ENCODE measurements at regions not wholly inside any gene's neighbourhood (a gene's known extent, or its start where the extent isn't known, plus 50 kb on each side); places are given as distances from the start of the nearest gene placed in this dataset.
"Not testable (repeated sequence)": the region's sequence is repeated elsewhere in the genome, so short reads cannot be mapped to it uniquely, and the experiment has no call there.

DNA sequence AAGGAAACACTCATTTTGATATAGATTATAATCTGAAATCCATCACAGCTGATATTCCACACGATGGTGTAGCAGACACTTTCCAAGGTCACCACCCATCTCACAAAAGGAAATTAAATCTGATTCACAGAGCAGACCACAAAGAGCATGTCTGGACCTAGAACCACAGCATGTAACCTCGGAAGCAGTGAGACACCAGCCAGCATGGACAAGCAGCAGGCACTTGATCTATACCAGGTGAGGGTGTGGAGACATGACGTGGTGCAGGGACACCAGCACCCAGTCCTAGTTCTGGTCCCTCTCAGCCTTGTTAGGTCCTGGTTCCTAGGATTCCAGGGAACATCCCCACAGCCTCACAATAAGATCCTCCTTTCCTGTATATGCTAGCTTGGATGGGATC lies 81.9 kb upstream of the FBXO28 start:
- H3K4me1 Mint-ChIP-seq; H3K4me3 ChIP-seq (replicated peaks in 1 of 3; ENCODE audit: low read depth in 2 of 3, low read length in 3 of 3); H3K27ac ChIP-seq (ENCODE audit: low read depth in 1 of 2, low read length in 2 of 2); H4K20me1 ChIP-seq (ENCODE audit: insufficient read depth, low read length); H3K36me3 Mint-ChIP-seq; H2AFZ ChIP-seq (ENCODE audit: insufficient read depth, low read depth, low read length, poor library complexity, severe bottlenecking); H3K27me3 ChIP-seq (ENCODE audit: control insufficient read depth in 2 of 2, insufficient read depth in 2 of 2, low read length in 2 of 2); H3K9me3 Mint-ChIP-seq; H3K4me1 ChIP-seq (ENCODE audit: control insufficient read depth in 1 of 2, insufficient read depth in 2 of 2, low read length in 2 of 2); intact Hi-C loops (cut with micrococcal nuclease); H3K4me2 ChIP-seq (replicated peaks; ENCODE audit: extremely low read depth, low read length, poor library complexity, severe bottlenecking); H3K4me3 Mint-ChIP-seq; H3K27me3 Mint-ChIP-seq (ENCODE audit: low read depth in 3 of 3); H3K79me2 ChIP-seq (ENCODE audit: insufficient read depth, low read length); DNase-seq; H3K36me3 ChIP-seq (replicated peaks in 1 of 2; ENCODE audit: control insufficient read depth in 1 of 2, insufficient read depth in 2 of 2, low read length in 2 of 2); H3K27ac Mint-ChIP-seq; H3K9ac ChIP-seq (ENCODE audit: insufficient read depth, low read length, poor library complexity, severe bottlenecking); H3K9me3 ChIP-seq (replicated peaks in 1 of 2; ENCODE audit: control insufficient read depth in 1 of 2, insufficient read depth in 1 of 2, low read length in 2 of 2): not testable (repeated sequence)
- WGBS (ENCODE audit: insufficient coverage), result no CpG with 5 or more reads among the region's 3 CpGs

DNA sequence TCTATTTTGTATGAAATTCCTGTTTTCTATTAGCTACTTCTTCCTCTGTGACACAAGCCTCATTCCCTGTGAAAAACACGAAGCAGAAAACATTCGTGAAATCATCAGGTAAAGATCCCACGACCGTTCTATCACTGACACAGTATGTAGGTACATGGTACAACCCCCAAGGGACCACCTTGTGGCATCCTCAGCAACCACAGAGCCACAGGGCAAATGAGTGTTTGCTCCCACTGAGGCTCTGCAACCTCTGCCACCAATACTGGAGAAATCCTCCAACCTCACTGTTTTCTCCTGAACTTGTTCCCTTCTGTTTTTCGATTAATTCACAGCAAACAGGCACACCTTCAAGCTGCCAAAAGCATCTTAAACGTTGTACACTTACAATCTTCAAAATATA lies 83.7 kb upstream of the FBXO28 start:
- H3K4me1 Mint-ChIP-seq; H3K4me3 ChIP-seq (replicated peaks in 1 of 3; ENCODE audit: low read depth in 2 of 3, low read length in 3 of 3); H3K9me3 ChIP-seq (replicated peaks in 1 of 2; ENCODE audit: control insufficient read depth in 1 of 2, insufficient read depth in 1 of 2, low read length in 2 of 2); H2AFZ ChIP-seq (ENCODE audit: insufficient read depth, low read depth, low read length, poor library complexity, severe bottlenecking); H3K27ac ChIP-seq (ENCODE audit: low read depth in 1 of 2, low read length in 2 of 2); H3K27ac Mint-ChIP-seq; H3K4me1 ChIP-seq (ENCODE audit: control insufficient read depth in 1 of 2, insufficient read depth in 2 of 2, low read length in 2 of 2); H3K4me2 ChIP-seq (replicated peaks; ENCODE audit: extremely low read depth, low read length, poor library complexity, severe bottlenecking); DNase-seq; H3K27me3 ChIP-seq (ENCODE audit: control insufficient read depth in 2 of 2, insufficient read depth in 2 of 2, low read length in 2 of 2); H3K36me3 ChIP-seq (replicated peaks in 1 of 2; ENCODE audit: control insufficient read depth in 1 of 2, insufficient read depth in 2 of 2, low read length in 2 of 2); H3K9me3 Mint-ChIP-seq; H3K27me3 Mint-ChIP-seq (ENCODE audit: low read depth in 3 of 3); H3K36me3 Mint-ChIP-seq; H3K79me2 ChIP-seq (ENCODE audit: insufficient read depth, low read length); H3K4me3 Mint-ChIP-seq; H4K20me1 ChIP-seq (ENCODE audit: insufficient read depth, low read length); intact Hi-C loops (cut with micrococcal nuclease); H3K9ac ChIP-seq (ENCODE audit: insufficient read depth, low read length, poor library complexity, severe bottlenecking): not testable (repeated sequence)
- WGBS (ENCODE audit: insufficient coverage), result no CpG with 5 or more reads among the region's 6 CpGs

DNA sequence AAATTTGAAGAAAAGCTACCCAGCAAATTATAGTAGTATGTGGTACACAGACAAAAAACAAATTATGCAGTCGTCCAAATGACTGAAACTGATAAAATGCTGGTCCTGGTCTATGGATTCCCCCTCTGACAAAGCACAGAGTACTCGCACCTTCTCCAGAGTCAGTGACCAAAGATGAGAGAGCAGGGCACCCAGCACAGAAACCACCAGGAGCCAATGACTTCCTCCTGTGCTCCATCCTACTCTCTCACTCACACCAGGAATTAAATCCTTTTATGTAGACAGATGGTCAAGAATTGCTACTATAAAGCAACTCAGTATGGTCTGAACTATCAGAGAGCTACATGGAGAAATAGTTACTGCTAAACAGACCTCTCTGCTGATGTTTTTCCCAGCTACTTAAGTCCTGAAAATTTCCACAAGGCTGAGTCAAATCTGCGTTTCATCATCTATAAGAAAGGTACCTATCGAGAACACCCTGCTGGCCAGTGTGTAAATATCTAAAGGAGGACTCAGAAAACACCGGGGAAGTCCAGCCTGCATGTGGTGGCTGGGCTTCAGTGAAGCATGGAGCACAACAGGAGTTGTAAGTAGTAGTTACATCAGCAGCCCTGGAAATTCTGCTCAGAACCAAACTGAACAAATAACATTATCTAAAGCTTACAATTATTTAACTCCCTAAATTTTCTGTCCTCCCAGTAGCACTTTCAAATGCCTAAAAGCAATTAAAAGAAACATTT lies 84.5 kb upstream of the FBXO28 start:
- H3K4me2 ChIP-seq (replicated peaks; ENCODE audit: extremely low read depth, low read length, poor library complexity, severe bottlenecking); H4K20me1 ChIP-seq (ENCODE audit: insufficient read depth, low read length); H3K9me3 ChIP-seq (replicated peaks in 1 of 2; ENCODE audit: control insufficient read depth in 1 of 2, insufficient read depth in 1 of 2, low read length in 2 of 2); intact Hi-C loops (cut with micrococcal nuclease); H3K4me1 Mint-ChIP-seq; DNase-seq; H3K9me3 Mint-ChIP-seq; H3K4me1 ChIP-seq (ENCODE audit: control insufficient read depth in 1 of 2, insufficient read depth in 2 of 2, low read length in 2 of 2); H2AFZ ChIP-seq (ENCODE audit: insufficient read depth, low read depth, low read length, poor library complexity, severe bottlenecking); H3K27ac ChIP-seq (ENCODE audit: low read depth in 1 of 2, low read length in 2 of 2); H3K36me3 ChIP-seq (replicated peaks in 1 of 2; ENCODE audit: control insufficient read depth in 1 of 2, insufficient read depth in 2 of 2, low read length in 2 of 2); H3K4me3 Mint-ChIP-seq; H3K79me2 ChIP-seq (ENCODE audit: insufficient read depth, low read length); H3K9ac ChIP-seq (ENCODE audit: insufficient read depth, low read length, poor library complexity, severe bottlenecking); H3K36me3 Mint-ChIP-seq; H3K4me3 ChIP-seq (replicated peaks in 1 of 3; ENCODE audit: low read depth in 2 of 3, low read length in 3 of 3); H3K27me3 ChIP-seq (ENCODE audit: control insufficient read depth in 2 of 2, insufficient read depth in 2 of 2, low read length in 2 of 2); H3K27me3 Mint-ChIP-seq (ENCODE audit: low read depth in 3 of 3): not testable (repeated sequence)
- peak overlapping the region in 1 of 7 donors; percentile 36 for H3K27ac Mint-ChIP-seq
- WGBS (ENCODE audit: insufficient coverage), result no CpG with 5 or more reads among the region's 5 CpGs

- not testable (repeated sequence) for H3K4me1 Mint-ChIP-seq
- 100% methylated on average over 1 of the region's 3 CpGs for WGBS (ENCODE audit: insufficient coverage)
Observed at GRCh38 chr1:224028802-224029201, 85.1 kb upstream of the FBXO28 start.

More at GRCh38 chr1:224028802-224029201, 85.1 kb upstream of the FBXO28 start:
- H3K9me3 Mint-ChIP-seq; H3K36me3 ChIP-seq (replicated peaks in 1 of 2; ENCODE audit: control insufficient read depth in 1 of 2, insufficient read depth in 2 of 2, low read length in 2 of 2); H3K36me3 Mint-ChIP-seq; H3K4me3 ChIP-seq (replicated peaks in 1 of 3; ENCODE audit: low read depth in 2 of 3, low read length in 3 of 3); H3K27me3 ChIP-seq (ENCODE audit: control insufficient read depth in 2 of 2, insufficient read depth in 2 of 2, low read length in 2 of 2); H3K27ac Mint-ChIP-seq; H2AFZ ChIP-seq (ENCODE audit: insufficient read depth, low read depth, low read length, poor library complexity, severe bottlenecking); H3K4me1 ChIP-seq (ENCODE audit: control insufficient read depth in 1 of 2, insufficient read depth in 2 of 2, low read length in 2 of 2); DNase-seq; H3K4me2 ChIP-seq (replicated peaks; ENCODE audit: extremely low read depth, low read length, poor library complexity, severe bottlenecking); H3K27me3 Mint-ChIP-seq (ENCODE audit: low read depth in 3 of 3); H3K79me2 ChIP-seq (ENCODE audit: insufficient read depth, low read length); H3K9ac ChIP-seq (ENCODE audit: insufficient read depth, low read length, poor library complexity, severe bottlenecking); H3K4me3 Mint-ChIP-seq; intact Hi-C loops (cut with micrococcal nuclease); H3K27ac ChIP-seq (ENCODE audit: low read depth in 1 of 2, low read length in 2 of 2); H4K20me1 ChIP-seq (ENCODE audit: insufficient read depth, low read length); H3K9me3 ChIP-seq (replicated peaks in 1 of 2; ENCODE audit: control insufficient read depth in 1 of 2, insufficient read depth in 1 of 2, low read length in 2 of 2): not testable (repeated sequence)

Data from CD14-positive monocyte (primary cell).